DND-41 (cell line): ENCODE measurements at regions not wholly inside any gene's neighbourhood (a gene's known extent, or its start where the extent isn't known, plus 50 kb on each side); places are given as distances from the start of the nearest gene placed in this dataset.

Experiments
- CTCF ChIP-seq: IDR thresholded peaks from 2 replicates; pipeline ENCODE4 v1.5.1; 2012; ENCODE audit warnings: borderline replicate concordance, low read length, moderate library complexity, mild to moderate bottlenecking; ENCODE audit not compliant: poor library complexity, severe bottlenecking; ENCODE audit errors: extremely low read depth
- EZH2 ChIP-seq: IDR thresholded peaks from 3 replicates; pipeline ENCODE4 v1.6.1; 2012; ENCODE audit warnings: borderline replicate concordance, low read depth, mild to moderate bottlenecking, moderate library complexity, low read length, inconsistent platforms; ENCODE audit not compliant: severe bottlenecking

GRCh38 chr12:45560689-45561088, 168.8 kb upstream of the ARID2 start:
- TF ChIP-seq CTCF = no peak
- TF ChIP-seq EZH2 = no peak
